Panc1 (cell line): ENCODE measurements at regions not wholly inside any gene's neighbourhood (a gene's known extent, or its start where the extent isn't known, plus 50 kb on each side); places are given as distances from the start of the nearest gene placed in this dataset.

Experiments used
- ATAC-seq: fragments of 200-7000 bp; cut with Tn5 transposase; 2 replicates; pipeline ENCODE4 v1.9.1; 2020; ENCODE audit warnings: mild to moderate bottlenecking, moderate library complexity
- BruUV-seq: library from RNA; stranded (reverse); fragments of 400-500 nt; replicated peaks from 2 replicates; lab custom pipeline; 2021; lab: Mats Ljungman, UMichigan
- CTCF ChIA-PET: fragments of 300-600 bp; sonication (Branson Sonifier 250); formaldehyde crosslinking; loops from one replicate; lab custom pipeline; 2022; ENCODE audit warnings: antibody characterized with exemption; lab: Charles Lee
- POLR2A ChIA-PET: fragments of 300-600 bp; sonication (Branson Sonifier 250); formaldehyde crosslinking; loops from one replicate; lab custom pipeline; 2022; ENCODE audit warnings: antibody characterized with exemption; lab: Charles Lee
- DNase-seq: peaks from one replicate; pipeline ENCODE4 v3.0.0-alpha.2; 2010; ENCODE audit warnings: low read depth, low spot score
- H3K27ac ChIP-seq: 2 replicates; pipeline ENCODE4 v1.5.1; 2011; ENCODE audit warnings: mild to moderate bottlenecking, low read length, inconsistent platforms
- H3K27me3 ChIP-seq: fragments of 200-500 bp; sonication (Bioruptor generic); 2 replicates; pipeline ENCODE4 v1.6.0; 2014; ENCODE audit warnings: low read length, inconsistent platforms; ENCODE audit not compliant: control insufficient read depth, insufficient read depth
- H3K36me3 ChIP-seq: fragments of 200-500 bp; sonication (Bioruptor generic); 2 replicates; pipeline ENCODE4 v1.5.1; 2014; ENCODE audit warnings: inconsistent platforms, mild to moderate bottlenecking, low read length, moderate library complexity; ENCODE audit not compliant: control insufficient read depth, insufficient read depth
- H3K4me1 ChIP-seq: 2 replicates; pipeline ENCODE4 v1.5.1; 2011; ENCODE audit warnings: inconsistent platforms, mild to moderate bottlenecking, low read length, moderate library complexity; ENCODE audit not compliant: control insufficient read depth, insufficient read depth
- H3K4me3 ChIP-seq, 2 experiments: 2 replicates each; pipeline ENCODE4 v1.5.1; 2011 to 2012; ENCODE audit warnings: low read depth in 2 of 2, low read length in 2 of 2, mild to moderate bottlenecking in 2 of 2, inconsistent platforms in 1 of 2, moderate library complexity in 1 of 2
- H3K9me3 ChIP-seq: fragments of 200-500 bp; sonication (Bioruptor generic); 2 replicates; pipeline ENCODE4 v1.5.1; 2014; ENCODE audit warnings: low read depth, mild to moderate bottlenecking, inconsistent platforms, low read length, moderate library complexity; ENCODE audit not compliant: control insufficient read depth, insufficient read depth
- REST ChIP-seq, 2 experiments: IDR thresholded peaks; 2 replicates each; pipeline ENCODE4 v1.6.1; 2011 to 2012; ENCODE audit warnings: low read depth in 2 of 2, control low read depth in 1 of 2, low read length in 1 of 2, mild to moderate bottlenecking in 1 of 2, moderate library complexity in 1 of 2; ENCODE audit not compliant: insufficient read depth in 1 of 2
- in situ Hi-C: cut with HindIII; loops from 2 replicates; pipeline ENCODE4 v1.10.0; 2016; ENCODE audit warnings: low sequenced_read_pairs, low pct_unique_long_range_greater_than_20kb
- intact Hi-C: fragments of 100-400 bp; cut with micrococcal nuclease; formaldehyde crosslinking; loops from one replicate; pipeline ENCODE4 v1.10.0; 2022; ENCODE audit not compliant: unreplicated experiment

GRCh38 chr2:173855661-173856060, 109.5 kb downstream of the SP3 start:
- in situ Hi-C loops (no loop called here), intact Hi-C loops (no loop called here)
- ATAC-seq (no peak), DNase-seq (no peak)
- POLR2A ChIA-PET: no interaction called here
- Histone ChIP-seq H3K9me3 (no peaks in the 10 kb centered on the region), H3K4me1 (no peaks in the 10 kb centered on the region), H3K36me3 (no peaks in the 10 kb centered on the region), H3K27me3 (no peaks in the 10 kb centered on the region), H3K4me3 (no peak overlapping the region), H3K27ac (no peak overlapping the region)
- CTCF ChIA-PET: no interaction called here
- BruUV-seq: no TSS peak
- no peak for TF ChIP-seq REST (IDR thresholded peaks at IDR 0.05; ENCODE audit: insufficient read depth in 1 of 2, low read depth in 2 of 2, low read length in 1 of 2)
